K562 (cell line): ENCODE measurements at regions not wholly inside any gene's neighbourhood (a gene's known extent, or its start where the extent isn't known, plus 50 kb on each side); places are given as distances from the start of the nearest gene placed in this dataset.
"Not testable (repeated sequence)": the region's sequence is repeated elsewhere in the genome, so short reads cannot be mapped to it uniquely, and the experiment has no call there.

Experiments
- ATAC-seq: fragments of 200-7000 bp; cut with Tn5 transposase; 3 replicates; pipeline ENCODE4 v1.9.1; 2020; ENCODE audit warnings: moderate library complexity
- BruUV-seq: library from RNA; stranded (reverse); fragments of 400-500 nt; replicated peaks from 2 replicates; lab custom pipeline; 2021; lab: Mats Ljungman, UMichigan
- CTCF ChIA-PET: fragments of 300-600 bp; formaldehyde crosslinking; extraction: SDS; loops from one replicate; lab custom pipeline; 2021; ENCODE audit warnings: low intra/inter-chr PET ratio; lab: Yijun Ruan, JAX
- POLR2A ChIA-PET: fragments of 300-600, 350-650 bp; sonication (Branson Sonifier 250); formaldehyde crosslinking; extraction: SDS; loops from one replicate; lab custom pipeline; 2021; ENCODE audit warnings: antibody characterized with exemption, inconsistent platforms; lab: Yijun Ruan, JAX
- DNase-seq, 4 experiments: peaks; one replicate each; pipeline versions ENCODE4 v3.0.0 to v3.0.0-alpha.2; 2011 to 2018; ENCODE audit warnings: low spot score in 3 of 4, mixed read lengths in 3 of 4; ENCODE audit errors: extremely low read depth in 1 of 4
- FAIRE-seq: peaks from 2 replicates; lab custom pipeline; 2011; peaks lifted over from hg19 to GRCh38; lab: Jason Lieb, UNC
- H2AFZ ChIP-seq: 2 replicates; pipeline ENCODE4 v1.6.0; 2011; ENCODE audit warnings: low read depth, low read length, control low read depth, inconsistent platforms
- H3K27ac ChIP-seq: fragments of 200-600 bp; 3 replicates; pipeline ENCODE4 v1.8.0; 2011; ENCODE audit warnings: low read depth, mild to moderate bottlenecking, control low read depth, inconsistent platforms, low read length, moderate library complexity, mixed read lengths; ENCODE audit errors: extremely low read depth
- H3K27me3 ChIP-seq, 2 experiments: fragments of 300-600 bp in 1 of 2; 2 replicates in 1 of 2; 3 replicates in 1 of 2; pipeline versions ENCODE4 v1.6.0 to v1.8.0; 2011; ENCODE audit warnings: inconsistent platforms in 2 of 2, low read length in 2 of 2, mild to moderate bottlenecking in 1 of 2, mixed read lengths in 1 of 2, moderate library complexity in 1 of 2; ENCODE audit not compliant: control insufficient read depth in 2 of 2, insufficient read depth in 2 of 2
- H3K36me3 ChIP-seq: fragments of 300-600 bp; 3 replicates; pipeline ENCODE4 v1.8.0; 2011; ENCODE audit warnings: mild to moderate bottlenecking, low read length, inconsistent platforms; ENCODE audit not compliant: control insufficient read depth, insufficient read depth
- H3K4me1 ChIP-seq, 2 experiments: fragments of 200-600 bp in 1 of 2; replicated peaks in 1 of 2; 2 replicates in 1 of 2; 3 replicates in 1 of 2; pipeline versions ENCODE4 v1.5.1 to v1.8.0; 2011; ENCODE audit warnings: inconsistent platforms in 2 of 2, low read length in 2 of 2, mild to moderate bottlenecking in 1 of 2, mixed read lengths in 1 of 2, moderate library complexity in 1 of 2; ENCODE audit not compliant: control insufficient read depth in 2 of 2, insufficient read depth in 2 of 2
- H3K4me2 ChIP-seq: 2 replicates; pipeline ENCODE4 v1.6.1; 2011; ENCODE audit warnings: low read length, control low read depth, inconsistent platforms, mixed read lengths; ENCODE audit not compliant: insufficient read depth
- H3K4me3 ChIP-seq: fragments of 200-600 bp; sonication (generic), shearing (Covaris generic); 2 replicates; pipeline ENCODE4 v1.5.1; 2016; ENCODE audit warnings: control low read depth, inconsistent platforms
- H3K79me2 ChIP-seq: fragments of 200-600 bp; 3 replicates; pipeline ENCODE4 v1.8.0; 2011; ENCODE audit warnings: low read length, inconsistent platforms; ENCODE audit not compliant: control insufficient read depth, insufficient read depth
- H3K9ac ChIP-seq, 2 experiments: 2 replicates each; pipeline versions ENCODE4 v1.6.0 to v1.6.1; 2011; ENCODE audit warnings: low read depth in 2 of 2, low read length in 2 of 2, control low read depth in 1 of 2, inconsistent platforms in 1 of 2, mild to moderate bottlenecking in 1 of 2, mixed read lengths in 1 of 2; ENCODE audit not compliant: insufficient read depth in 1 of 2
- H3K9me1 ChIP-seq: one replicate; pipeline ENCODE4 v1.6.0; 2011; ENCODE audit warnings: inconsistent platforms, mild to moderate bottlenecking, low read length, moderate library complexity; ENCODE audit not compliant: control insufficient read depth, insufficient read depth
- H3K9me3 ChIP-seq: replicated peaks from 2 replicates; pipeline ENCODE4 v1.5.1; 2011; ENCODE audit warnings: low read depth, low read length, inconsistent platforms; ENCODE audit not compliant: control insufficient read depth, insufficient read depth
- H4K20me1 ChIP-seq: replicated peaks from 2 replicates; pipeline ENCODE4 v1.6.1; 2011; ENCODE audit warnings: low read length, inconsistent platforms, mixed read lengths; ENCODE audit not compliant: control insufficient read depth, insufficient read depth
- CLOCK ChIP-seq: fragments of 250-450 bp; sonication (Bioruptor Pico); IDR thresholded peaks from 2 replicates; pipeline ENCODE4 v1.4.0; 2020; ENCODE audit warnings: mild to moderate bottlenecking, moderate library complexity, borderline replicate concordance
- KAT2B ChIP-seq: IDR thresholded peaks from one replicate; pipeline ENCODE4 v1.6.1; 2012; ENCODE audit warnings: low read depth, mild to moderate bottlenecking, control low read depth, inconsistent platforms, low read length, moderate library complexity
- POLR3G ChIP-seq: IDR thresholded peaks from 2 replicates; pipeline ENCODE4 v1.6.1; 2011; ENCODE audit not compliant: insufficient read length, insufficient replicate concordance; ENCODE audit errors: extremely low read depth
- RBM14 ChIP-seq: fragments of 200-400 bp; formaldehyde crosslinking; IDR thresholded peaks from 2 replicates; pipeline ENCODE4 v1.6.1; 2018; ENCODE audit warnings: low read depth, mild to moderate bottlenecking, low read length, moderate library complexity, borderline replicate concordance; ENCODE audit not compliant: insufficient read depth
- RNF219 ChIP-seq: fragments of 250-450 bp; sonication (Bioruptor Pico); IDR thresholded peaks from 2 replicates; pipeline ENCODE4 v1.5.0; 2022; ENCODE audit warnings: mild to moderate bottlenecking
- SIN3A ChIP-seq, 2 experiments: fragments of 150-350 bp in 1 of 2; IDR thresholded peaks; 2 replicates each; pipeline ENCODE4 v1.6.1; 2011 to 2016; ENCODE audit warnings: borderline replicate concordance in 2 of 2, low read depth in 2 of 2, low read length in 2 of 2, mild to moderate bottlenecking in 2 of 2, moderate library complexity in 2 of 2; ENCODE audit not compliant: control insufficient read depth in 1 of 2
- ZNF133 ChIP-seq: fragments of 250-450 bp; sonication (Bioruptor Pico); IDR thresholded peaks from 2 replicates; pipeline ENCODE4 v1.4.0; 2020; ENCODE audit warnings: mild to moderate bottlenecking
- ZNF197 ChIP-seq: fragments of 200-800 bp; sonication (Bioruptor generic); IDR thresholded peaks from 2 replicates; pipeline ENCODE4 v1.6.1; 2016; ENCODE audit warnings: low read depth, missing genetic modification characterization, missing compliant biosample characterization
- WGBS: fragments of 100-300 bp; shearing (Covaris generic); methylation state at CpG from one replicate; pipeline ENCODE4 v1.1.6; 2016; ENCODE audit warnings: low coverage, mixed read lengths; ENCODE audit not compliant: insufficient coverage; ENCODE audit errors: missing lambda C conversion rate; 5-methylcytosine and 5-hydroxymethylcytosine counted together
- in situ Hi-C: fragments of 300-500 bp; cut with MboI; formaldehyde crosslinking; loops from 4 replicates; pipeline ENCODE4 v1.15.0; 2018; ENCODE audit warnings: inconsistent platforms, mixed read lengths
- intact Hi-C: fragments of 100-400 bp; cut with micrococcal nuclease; formaldehyde crosslinking; loops from 2 replicates; pipeline ENCODE4 v1.14.2; 2022

- H3K9me3 ChIP-seq, ATAC-seq, POLR2A ChIA-PET, intact Hi-C loops, H3K4me3 ChIP-seq, DNase-seq, H3K4me2 ChIP-seq, H3K27ac ChIP-seq, FAIRE-seq, H3K79me2 ChIP-seq, H3K36me3 ChIP-seq, in situ Hi-C loops, H3K27me3 ChIP-seq, H3K4me1 ChIP-seq, H4K20me1 ChIP-seq, CTCF ChIA-PET, BruUV-seq, H3K9ac ChIP-seq, H3K9me1 ChIP-seq, H2AFZ ChIP-seq: not testable (repeated sequence)
- no CpG with 5 or more reads among the region's 1 CpG for WGBS
Measured at GRCh38 chr5:92271750-92272149, 888.6 kb upstream of the ARRDC3 start.

- H3K9ac ChIP-seq = no peak overlapping the region
- in situ Hi-C loops (no loop called here), intact Hi-C loops (no loop called here)
- 1% methylated on average over 6 of the region's 6 CpGs for WGBS
- TF ChIP-seq ZNF133 (CRISPR knock-in tag) (no peak), ZNF197 (CRISPR knock-in tag) (no peak), RBM14 (no peak), POLR3G (no peak), SIN3A (IDR thresholded peaks at IDR 0.05; ENCODE audit: borderline replicate concordance in 2 of 2, control insufficient read depth in 1 of 2, low read depth in 2 of 2, low read length in 2 of 2) (no peak), RNF219 (no peak), CLOCK (CRISPR knock-in tag) (no peak), KAT2B (no peak)
- TF ChIP-seq, all 486 proteins: peak for 0
- BruUV-seq = no TSS peak
- Histone ChIP-seq H3K27me3 (no peaks in the 10 kb centered on the region), H3K4me2 (no peak overlapping the region), H3K4me3 (no peak overlapping the region), H3K9me3 (0 out of 2 replicates have a peak, but pooled peaks cover 2% of the 10 kb centered on the region), H2AFZ (no peak overlapping the region), H3K36me3 (no peaks in the 10 kb centered on the region), H3K79me2 (no peaks in the 10 kb centered on the region), H3K4me1 (no peaks in the 10 kb centered on the region), H3K27ac (no peak overlapping the region), H3K9me1 (no peaks in the 10 kb centered on the region), H4K20me1 (no peaks in the 10 kb centered on the region)
- FAIRE-seq = no peak
- no peak for ATAC-seq
- ChIA-PET POLR2A (no interaction called here), CTCF (no interaction called here)
- no peak for DNase-seq
Measured at GRCh38 chr5:92268343-92268742, 885.2 kb upstream of the ARRDC3 start.
